NCI-H460 (cell line): ENCODE measurements at regions not wholly inside any gene's neighbourhood (a gene's known extent, or its start where the extent isn't known, plus 50 kb on each side); places are given as distances from the start of the nearest gene placed in this dataset.
"Not testable (repeated sequence)": the region's sequence is repeated elsewhere in the genome, so short reads cannot be mapped to it uniquely, and the experiment has no call there.

ENCODE experiments used
- DNase-seq: peaks from one replicate; pipeline ENCODE4 v3.0.0-alpha.2; 2016; ENCODE audit warnings: low read depth; ENCODE audit errors: extremely low read depth

DNA sequence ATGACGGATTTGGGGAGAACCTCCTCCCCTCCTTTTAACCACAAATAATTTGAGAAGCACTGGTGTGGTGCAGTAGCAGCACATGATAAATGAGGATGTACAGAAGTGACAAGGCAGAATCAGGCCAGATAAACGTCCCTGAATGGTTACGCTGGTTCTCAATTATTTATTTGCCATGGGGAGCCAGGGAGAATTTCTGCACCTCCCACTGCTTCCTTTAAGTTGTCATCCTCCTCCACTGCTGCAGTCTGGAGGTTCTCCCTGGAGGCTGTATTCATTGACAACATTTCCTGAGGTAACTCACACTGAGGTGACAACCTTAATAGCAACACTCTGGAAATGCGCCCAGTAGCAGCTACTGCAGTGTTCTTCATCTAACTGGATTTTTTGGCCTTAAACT, 308.9 kb upstream of the SLITRK1 start:
- no peak for DNase-seq

DNA sequence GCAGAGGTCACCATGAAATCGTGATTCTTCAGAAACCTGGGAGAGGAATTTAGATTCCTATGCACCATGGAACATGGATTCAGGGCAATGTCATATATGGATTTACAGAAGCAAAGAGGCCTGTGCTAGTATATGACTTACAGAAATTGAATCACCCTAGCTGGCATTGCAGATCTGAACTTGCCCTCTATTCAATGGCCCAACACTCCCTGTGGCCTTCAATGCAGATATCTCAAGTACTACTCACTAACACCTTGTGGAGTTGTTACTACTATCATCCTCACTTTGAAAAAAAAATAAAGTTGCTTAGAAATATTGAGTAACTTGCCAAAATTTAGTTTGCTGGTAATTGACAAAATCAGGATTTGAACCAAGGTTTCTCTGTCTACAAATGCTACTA, 305.4 kb upstream of the SLITRK1 start:
- DNase-seq, result no peak

DNA sequence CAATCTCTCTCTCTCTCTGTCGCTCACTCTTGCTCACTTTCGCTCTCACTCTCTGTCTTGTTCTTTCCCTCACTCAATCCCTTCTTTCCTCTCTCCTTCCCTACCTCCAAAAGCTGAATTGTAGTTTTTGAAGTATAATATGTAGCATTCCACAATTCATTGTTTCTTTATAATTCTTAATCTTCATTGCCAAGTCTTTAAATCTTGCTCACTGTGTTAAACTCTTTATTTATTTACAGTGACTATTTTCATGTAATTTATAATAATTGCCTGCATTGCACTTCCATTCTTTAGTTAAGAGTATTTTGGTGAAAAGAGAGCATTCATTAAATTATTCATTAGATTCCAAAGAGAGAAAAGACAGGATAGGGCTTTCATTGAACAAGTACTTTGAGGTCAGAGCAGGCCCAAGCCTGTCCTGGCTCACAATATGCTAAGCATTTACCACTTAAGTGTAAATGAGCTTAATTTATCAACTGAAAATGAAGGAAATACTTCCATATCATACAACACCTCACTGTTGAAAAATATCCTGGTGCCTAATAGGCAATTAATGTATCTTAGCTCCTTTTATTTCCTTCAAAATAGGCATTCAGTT, 257.4 kb upstream of the SLITRK1 start:
- DNase-seq, result no peak

DNA sequence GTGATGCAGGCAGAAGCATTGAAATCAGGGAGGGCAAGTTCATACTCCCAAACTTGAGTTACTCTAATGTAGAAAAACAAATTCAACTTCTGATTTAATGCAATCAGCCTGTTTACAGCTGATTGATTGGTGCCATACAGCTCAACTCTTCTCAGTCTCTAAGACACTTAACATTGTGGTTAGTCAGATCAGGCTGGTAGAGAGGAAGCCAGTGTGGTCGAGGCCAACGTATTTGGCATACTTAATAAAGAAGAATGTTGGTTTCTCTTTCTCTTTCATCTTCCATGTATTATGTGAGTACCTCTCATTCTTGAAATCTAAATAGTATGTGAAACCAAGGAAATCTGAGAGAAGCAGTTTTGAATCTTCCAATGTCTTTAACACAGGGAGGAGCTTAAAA, 255.0 kb upstream of the SLITRK1 start:
- DNase-seq, result no peak

DNA sequence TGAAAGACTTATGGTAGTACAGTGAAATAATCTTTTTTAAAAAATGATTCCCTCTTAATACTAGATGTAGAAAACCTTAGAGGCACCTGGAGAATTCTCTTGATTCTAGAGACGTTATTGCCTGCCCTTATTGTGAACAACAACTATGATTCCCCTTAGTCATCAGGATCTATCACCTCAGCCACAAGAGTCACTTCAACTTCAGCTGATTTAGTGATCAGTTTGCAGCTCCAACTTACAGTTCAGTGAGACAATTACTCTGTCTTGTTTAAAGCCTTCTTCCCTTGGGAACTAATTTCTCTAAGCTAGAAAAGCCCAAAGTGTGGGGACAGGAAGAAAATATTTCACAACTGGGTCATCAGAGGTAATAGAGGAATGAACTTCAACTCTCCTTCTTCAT, 254.3 kb upstream of the SLITRK1 start:
- no peak for DNase-seq

DNA sequence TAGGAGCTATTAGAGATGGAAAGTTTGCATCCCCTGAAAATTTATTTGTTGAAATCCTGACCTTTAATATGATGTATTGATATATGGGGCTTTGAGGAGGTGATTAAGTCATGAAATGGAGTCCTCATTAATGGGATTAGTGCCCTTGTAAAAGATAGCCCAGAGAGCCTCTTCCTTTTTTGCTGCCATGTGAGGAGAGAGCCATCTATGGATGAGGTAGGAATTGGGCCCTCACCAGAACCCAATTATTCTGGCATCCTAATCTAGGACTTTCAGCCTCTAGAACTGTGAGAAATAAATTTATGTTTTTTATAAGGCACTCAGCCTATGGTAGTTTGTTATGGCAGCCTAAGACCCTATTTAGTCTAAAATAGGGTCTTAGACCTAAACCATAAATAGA, 250.2 kb upstream of the SLITRK1 start:
- no peak for DNase-seq

DNA sequence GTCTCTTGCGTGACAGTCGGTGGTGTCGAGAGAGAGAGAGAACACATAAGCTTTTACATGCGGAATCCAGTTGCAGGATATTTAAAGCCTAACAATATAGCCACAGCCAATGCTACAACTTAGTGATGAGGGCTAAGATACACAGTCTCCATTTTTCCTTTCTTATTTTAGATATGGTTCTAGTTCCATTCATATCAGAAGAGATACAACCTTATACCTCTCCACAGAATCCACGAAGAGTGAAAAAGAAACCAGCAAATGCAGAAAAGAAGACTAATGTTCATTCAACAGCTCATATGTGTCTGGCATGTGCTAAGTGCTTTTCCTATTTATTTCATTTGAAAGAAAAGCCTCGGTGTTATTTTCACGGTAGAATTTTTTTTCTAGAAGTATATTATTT, 249.0 kb upstream of the SLITRK1 start:
- DNase-seq, result no peak

DNA sequence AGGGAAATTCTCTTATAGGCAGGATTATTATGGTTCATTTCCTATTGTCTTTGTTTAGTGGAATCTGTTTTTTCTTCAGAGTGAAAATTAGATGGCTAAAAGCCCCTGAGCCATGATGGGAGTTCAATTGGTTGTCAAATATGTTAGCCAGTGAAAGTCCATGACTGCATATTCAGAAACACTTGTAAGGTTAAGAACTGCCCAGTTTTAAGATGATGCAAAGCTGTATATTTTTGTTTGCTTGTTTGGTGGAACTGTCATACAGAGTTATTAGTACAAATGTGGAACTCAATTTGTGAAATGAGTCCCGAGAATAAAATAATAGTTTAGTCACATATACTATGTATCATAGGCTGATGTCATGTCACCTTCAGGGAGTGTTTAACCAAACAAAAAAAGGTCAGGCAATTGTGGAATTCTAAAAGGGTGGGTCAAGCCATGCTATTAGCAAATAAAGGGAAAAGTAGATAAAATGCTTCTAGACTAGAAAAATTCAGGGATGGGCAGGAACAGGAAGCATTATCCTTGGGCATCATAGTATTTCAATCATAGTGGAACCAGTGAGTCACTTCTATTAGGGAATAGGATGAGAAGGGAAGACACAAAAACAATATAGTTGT, 248.3 kb upstream of the SLITRK1 start:
- no peak for DNase-seq

DNA sequence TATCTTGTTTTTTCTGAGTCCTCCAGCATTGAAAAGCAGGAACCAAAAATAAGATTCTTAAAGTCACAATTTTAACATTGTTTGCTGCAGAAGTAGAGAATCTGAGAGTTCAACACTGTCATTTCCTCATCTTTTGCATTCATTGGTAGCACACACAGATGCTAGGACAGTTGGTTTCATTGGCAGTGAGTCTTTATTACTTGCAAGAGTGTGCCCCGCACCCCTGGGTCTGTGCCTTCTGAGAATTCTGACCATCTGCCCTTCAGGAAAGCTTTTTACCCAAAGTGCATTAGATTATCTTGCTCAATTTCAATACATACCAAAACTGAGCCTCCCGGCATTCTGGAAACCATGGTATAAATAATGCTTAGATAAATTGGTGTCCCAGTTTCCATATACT, 247.7 kb upstream of the SLITRK1 start:
- DNase-seq, result no peak

DNA sequence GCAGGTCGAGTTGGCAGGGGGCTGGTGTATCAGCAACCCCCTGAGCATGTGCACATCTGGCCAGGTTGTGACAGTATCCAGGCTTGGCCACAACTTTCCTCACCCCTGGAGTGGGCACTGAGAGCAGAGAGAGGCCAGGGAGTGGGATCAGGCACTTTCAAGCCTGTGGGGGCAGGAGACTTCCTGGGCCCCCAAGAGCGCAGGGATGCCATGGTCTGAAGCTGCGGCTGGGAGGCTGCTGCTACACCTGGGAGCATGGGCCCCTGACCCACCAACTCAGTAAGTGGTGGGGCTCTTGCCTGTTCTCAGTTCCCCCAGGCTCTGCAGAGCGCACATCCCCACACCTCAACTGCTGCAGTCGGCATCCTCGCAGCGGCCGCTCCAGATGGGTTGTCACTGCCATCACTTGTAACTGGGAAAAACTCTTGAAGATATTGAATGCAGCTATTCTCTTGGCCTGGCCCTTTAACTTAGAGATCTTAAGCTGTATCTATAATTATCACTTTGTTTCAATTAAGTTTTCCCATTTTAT, 245.4 kb upstream of the SLITRK1 start:
- no peak for DNase-seq

DNA sequence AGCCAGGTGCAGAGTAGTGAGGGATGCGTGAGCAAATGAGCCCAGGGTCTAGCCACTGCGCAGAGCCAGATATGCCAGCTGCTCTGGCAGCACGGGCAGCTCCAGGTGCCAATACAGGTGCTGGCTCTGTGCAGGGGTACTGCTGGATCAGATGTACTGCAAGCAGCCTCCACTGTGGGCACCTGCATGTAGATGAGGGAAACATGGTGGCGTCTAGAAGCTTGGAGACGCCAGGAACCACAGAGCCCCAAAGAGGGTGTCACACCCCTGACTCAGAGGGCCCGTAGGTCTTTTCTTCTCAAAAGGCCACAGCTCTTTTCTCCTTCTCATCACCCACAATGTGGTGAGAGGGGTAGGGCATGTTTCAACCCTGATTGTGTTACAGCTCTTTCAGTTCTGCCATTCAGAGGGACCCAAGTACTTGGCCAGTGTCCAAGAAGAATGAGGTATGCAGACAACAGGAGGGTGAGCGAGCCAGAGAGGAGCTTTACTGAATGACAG, 244.4 kb upstream of the SLITRK1 start:
- DNase-seq, result no peak

DNA sequence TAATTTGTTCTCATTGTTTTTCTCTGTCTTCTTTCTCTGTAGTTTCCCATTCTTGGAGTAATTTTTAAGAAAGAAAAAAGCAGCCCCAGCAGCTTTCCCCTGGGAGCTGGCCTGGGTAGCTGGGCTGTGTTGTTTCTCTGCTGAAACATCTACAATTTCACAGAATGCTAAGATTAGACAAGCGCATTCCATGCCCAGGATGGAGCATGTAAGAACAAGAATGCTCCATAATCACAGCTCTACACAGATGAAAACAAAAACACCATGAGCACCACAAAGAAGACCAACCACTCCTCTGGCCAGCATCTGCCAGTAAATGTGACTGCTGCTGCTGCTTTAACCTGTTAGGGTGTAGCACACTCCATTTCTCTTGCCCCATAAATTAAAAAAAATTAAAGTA, 239.2 kb upstream of the SLITRK1 start:
- no peak for DNase-seq

DNA sequence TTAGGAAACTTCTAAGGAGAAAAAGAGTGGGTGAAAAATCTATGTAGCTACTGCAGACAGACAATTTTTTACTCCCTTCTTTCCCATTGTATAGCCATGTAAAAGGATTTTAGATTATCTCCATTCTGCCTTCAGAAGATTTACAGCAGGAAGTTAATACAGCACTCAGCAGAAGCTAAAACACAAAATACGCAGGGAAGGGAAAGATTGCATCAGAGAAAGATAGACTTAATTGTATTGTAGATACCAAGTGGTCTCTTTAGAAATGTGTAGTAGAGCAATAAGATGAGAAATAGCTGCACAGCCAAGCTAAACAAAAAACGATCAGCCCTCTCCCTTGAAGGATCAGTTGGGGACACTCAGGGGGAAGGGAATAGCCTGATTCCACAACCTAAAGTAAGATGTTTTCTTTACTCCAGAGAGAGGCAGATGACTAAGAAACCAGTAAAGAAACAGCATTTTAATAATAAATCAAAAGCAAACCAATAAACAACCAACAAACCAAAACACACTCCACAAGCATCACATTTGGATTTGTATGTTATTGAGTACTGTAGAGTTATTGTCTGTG, 236.7 kb upstream of the SLITRK1 start:
- DNase-seq, result no peak

DNA sequence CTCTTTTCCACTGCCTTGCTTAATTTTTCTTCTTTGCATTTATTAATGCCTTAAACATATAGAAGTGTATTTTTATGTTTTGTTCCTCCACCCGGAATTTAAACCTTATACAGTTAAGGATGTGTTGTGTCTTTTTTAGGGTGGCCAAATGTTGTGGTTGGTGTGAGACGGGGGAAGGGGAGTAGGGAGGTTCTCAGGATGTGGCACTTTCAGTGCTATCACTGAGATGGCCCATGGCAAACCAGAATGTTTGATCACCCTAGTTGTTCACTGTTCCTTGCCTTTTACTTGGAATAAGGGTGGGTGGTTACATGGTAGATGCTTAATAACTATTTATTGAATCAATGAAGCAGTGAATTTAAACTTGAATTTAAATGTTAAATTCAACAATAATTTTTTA, 216.0 kb upstream of the SLITRK1 start:
- no peak for DNase-seq

DNA sequence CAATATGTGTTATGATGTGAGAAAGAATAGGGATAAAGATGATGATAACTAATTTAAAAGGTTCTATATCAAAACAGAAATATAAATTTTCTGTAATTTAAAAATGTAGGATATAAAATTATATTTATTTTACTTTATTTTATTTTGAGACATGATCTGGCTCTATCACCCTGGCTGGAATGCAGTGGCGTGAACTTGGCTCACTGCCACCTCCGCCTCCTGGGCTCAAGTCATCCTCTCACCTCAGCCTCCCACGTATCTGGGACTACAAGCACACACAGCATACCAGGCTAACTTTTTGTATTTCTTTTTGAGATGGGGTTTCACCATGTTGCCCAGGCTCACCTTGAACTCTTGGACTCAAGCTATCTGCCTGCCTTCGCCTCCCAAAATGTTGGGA, 214.9 kb upstream of the SLITRK1 start:
- DNase-seq, result no peak

DNA sequence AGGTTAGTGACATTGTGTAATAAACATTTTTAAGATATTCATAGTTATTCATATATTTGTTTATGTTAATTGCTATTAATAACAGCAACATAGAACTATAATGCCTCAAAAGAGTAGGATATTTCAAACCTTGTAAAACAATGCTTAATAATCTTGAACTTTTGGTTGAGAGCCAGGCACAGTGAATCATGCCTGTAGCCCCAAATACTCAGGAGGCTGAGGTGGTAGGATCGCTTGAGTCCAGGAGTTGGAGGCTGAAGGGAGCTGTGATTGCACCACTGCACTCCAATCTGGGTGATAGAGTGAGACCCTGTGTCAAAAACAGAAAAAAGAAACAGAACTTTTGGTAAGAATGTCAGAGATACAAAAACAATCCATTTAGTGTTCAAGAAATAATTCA, 213.9 kb upstream of the SLITRK1 start:
- no peak for DNase-seq

DNA sequence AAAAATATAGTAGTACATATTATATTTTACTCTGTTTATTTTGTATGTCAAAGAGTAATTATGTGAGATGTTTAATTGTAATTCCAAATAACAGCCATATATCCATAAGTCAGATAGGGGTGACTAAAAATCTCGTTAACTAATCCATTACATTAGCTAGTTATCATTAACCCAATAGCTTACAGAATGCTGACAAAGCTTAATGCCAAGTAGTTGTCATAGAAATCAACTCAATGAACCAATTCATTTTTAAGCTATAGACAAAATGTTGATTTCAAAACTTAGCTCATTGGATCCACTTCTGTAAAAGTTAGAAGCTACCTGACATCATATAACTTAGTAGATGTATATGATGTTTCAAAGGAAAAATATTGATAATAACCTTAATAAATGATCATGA, 206.7 kb upstream of the SLITRK1 start:
- no peak for DNase-seq

DNA sequence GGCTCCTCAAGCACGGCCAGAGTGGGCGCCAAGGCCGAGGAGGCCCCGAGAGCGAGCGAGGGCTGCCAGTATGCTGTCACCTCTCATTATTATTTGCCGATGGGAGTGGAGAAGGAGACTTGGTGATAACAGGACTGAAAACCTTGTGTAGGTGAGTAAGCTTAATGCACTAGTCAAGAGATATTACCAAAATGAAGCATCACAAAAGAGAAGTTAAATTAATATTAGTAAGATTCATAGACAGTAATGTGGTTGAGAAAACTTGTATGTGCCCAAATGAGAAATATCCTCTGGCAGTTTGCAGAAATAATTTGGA, 204.5 kb upstream of the SLITRK1 start:
- no peak for DNase-seq

DNA sequence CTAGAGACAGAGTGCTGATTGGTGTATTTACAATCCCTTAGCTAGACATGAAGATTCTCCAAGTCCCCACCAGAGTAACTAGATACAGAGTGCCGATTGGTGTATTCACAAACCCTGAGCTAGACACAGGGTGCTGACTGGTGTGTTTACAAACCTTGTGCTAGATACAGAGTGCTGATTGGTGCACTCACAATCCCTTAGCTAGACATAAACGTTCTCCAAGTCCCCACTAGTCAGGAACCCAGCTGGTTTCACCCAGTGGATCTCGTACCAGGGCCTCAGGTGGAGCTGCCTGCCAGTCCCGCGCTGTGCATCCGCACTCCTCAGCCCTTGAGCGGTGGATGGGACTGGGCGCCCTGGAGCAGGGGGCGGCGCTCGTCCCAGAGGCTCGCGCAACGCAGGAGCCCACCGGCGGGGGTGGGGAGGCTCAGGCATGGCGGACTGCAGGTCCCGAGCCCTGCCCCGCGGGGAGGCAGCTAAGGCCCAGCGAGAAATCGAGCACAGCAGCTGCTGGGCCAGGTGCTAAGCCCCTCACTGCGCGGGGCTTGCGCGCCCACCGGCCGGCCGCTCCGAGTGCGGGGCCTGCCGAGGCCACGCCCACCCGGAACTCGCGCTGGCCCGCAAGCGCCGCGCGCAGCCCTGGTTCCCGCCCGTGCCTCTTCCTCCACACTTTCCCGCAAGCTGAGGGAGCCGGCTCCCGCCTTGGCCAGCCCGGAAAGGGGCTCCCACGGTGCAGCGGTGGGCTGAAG, 204.0 kb upstream of the SLITRK1 start:
- not testable (repeated sequence) for DNase-seq

DNA sequence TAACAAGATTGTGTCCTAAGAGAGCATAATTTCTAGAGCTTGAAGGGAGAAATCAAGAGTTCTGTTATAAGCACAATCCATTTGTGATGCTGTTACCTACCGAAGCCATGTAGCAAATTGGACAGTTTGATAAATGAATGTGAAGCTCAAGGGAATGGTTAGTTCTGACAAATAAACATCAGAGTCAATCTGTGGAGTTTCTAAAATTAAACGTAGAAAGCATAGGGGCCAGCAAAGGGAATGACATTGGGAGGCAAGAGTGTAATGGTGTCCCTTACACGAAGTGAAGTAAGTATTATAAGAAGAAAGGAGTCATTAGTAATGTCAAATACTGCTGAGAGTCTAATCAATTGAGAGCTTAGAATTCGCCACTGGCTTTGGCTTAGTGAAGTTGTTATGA, 200.2 kb upstream of the SLITRK1 start:
- DNase-seq, result no peak

DNA sequence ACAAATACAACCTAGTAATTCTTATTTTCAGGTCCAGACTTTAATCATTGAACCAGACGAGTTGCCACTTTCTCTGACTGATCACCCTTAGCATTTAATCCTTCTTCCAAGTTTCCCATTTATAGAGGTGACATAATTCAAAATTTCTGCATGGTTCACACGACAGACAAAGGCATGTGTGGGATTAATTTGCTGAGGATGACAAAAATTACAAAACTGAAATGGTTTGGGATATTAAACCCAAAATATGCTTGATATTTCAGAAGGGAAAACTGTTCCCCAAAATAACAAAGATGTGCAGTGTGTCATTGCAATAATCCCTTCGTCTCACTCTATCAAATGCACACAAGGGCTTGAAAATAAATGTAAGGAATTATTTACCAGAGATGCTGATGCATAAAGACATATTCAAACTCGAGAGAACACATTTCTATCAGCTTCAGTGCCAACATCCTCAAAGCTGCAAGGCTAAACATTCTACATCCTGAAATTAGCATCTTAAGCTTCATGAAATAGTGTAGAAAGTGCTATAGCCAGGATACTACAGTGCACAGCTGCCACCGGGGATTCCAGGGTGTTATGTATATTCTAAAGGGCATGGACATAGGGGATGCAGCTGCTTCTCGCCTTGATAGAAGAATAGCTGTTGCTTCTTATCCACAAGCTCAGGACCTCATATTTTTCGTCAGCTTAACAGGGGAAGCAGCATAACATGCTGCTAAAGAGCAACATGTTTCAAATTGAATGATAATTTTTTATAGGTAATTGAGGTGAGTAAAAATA, 198.7 kb upstream of the SLITRK1 start:
- no peak for DNase-seq
